SK-N-MC (cell line): ENCODE measurements at regions not wholly inside any gene's neighbourhood (a gene's known extent, or its start where the extent isn't known, plus 50 kb on each side); places are given as distances from the start of the nearest gene placed in this dataset.

Experiments used
- DNase-seq: peaks from one replicate; pipeline ENCODE4 v3.0.0-alpha.2; 2011; ENCODE audit warnings: low read depth, low spot score
- H3K27ac ChIP-seq: fragments of 200-600 bp; sonication (generic); 2 replicates; pipeline ENCODE4 v1.5.1; 2016; ENCODE audit warnings: mixed run types
- H3K36me3 ChIP-seq: fragments of 200-600 bp; sonication (generic); 2 replicates; pipeline ENCODE4 v1.6.1; 2017; ENCODE audit warnings: antibody characterized with exemption, low read length, mixed read lengths; ENCODE audit not compliant: insufficient read depth
- H3K4me3 ChIP-seq: fragments of 200-600 bp; sonication (generic); 2 replicates; pipeline ENCODE4 v1.5.1; 2016
- H3K9ac ChIP-seq: fragments of 200-600 bp; sonication (generic); 2 replicates; pipeline ENCODE4 v1.8.0; 2017; ENCODE audit warnings: mixed run types, mixed read lengths; ENCODE audit not compliant: insufficient read length
- H3K9me3 ChIP-seq: fragments of 200-600 bp; sonication (generic); 2 replicates; pipeline ENCODE4 v1.6.1; 2017; ENCODE audit warnings: low read depth, mild to moderate bottlenecking, antibody characterized with exemption, low read length, moderate library complexity, mixed read lengths
- EZH2 ChIP-seq: fragments of 200-600 bp; sonication (generic); IDR thresholded peaks from one replicate; pipeline ENCODE4 v1.6.1; 2017; ENCODE audit warnings: antibody characterized with exemption
- FOXP2 ChIP-seq: optimal IDR thresholded peaks from 2 replicates; pipeline ENCODE3; 2011; ENCODE audit warnings: mild to moderate bottlenecking, moderate library complexity; ENCODE audit not compliant: insufficient read depth; ENCODE audit errors: extremely low read length, control extremely low read depth
- POLR2AphosphoS5 ChIP-seq: IDR thresholded peaks from 2 replicates; pipeline ENCODE4 v1.6.1; 2012; ENCODE audit warnings: mild to moderate bottlenecking, low read depth, low read length, borderline replicate concordance

GRCh38 chr3:116812949-116813348 is 103.4 kb downstream of the TUSC7 start:
- TF ChIP-seq EZH2 (no peak), POLR2AphosphoS5 (no peak), FOXP2 (no peak)
- no peak for DNase-seq
- H3K9ac ChIP-seq: no peak overlapping the region
- H3K27ac ChIP-seq: no peak overlapping the region
- no peak overlapping the region for H3K4me3 ChIP-seq
- no peaks in the 10 kb centered on the region for H3K36me3 ChIP-seq
- H3K9me3 ChIP-seq: no peaks in the 10 kb centered on the region

GRCh38 chr3:116815321-116815720 is 105.7 kb downstream of the TUSC7 start:
- Histone ChIP-seq H3K9ac (no peak overlapping the region), H3K9me3 (no peaks in the 10 kb centered on the region), H3K27ac (no peak overlapping the region), H3K4me3 (no peak overlapping the region), H3K36me3 (no peaks in the 10 kb centered on the region)
- DNase-seq: no peak
- TF ChIP-seq FOXP2: no peak
- TF ChIP-seq EZH2: no peak
- TF ChIP-seq POLR2AphosphoS5: no peak

DNA sequence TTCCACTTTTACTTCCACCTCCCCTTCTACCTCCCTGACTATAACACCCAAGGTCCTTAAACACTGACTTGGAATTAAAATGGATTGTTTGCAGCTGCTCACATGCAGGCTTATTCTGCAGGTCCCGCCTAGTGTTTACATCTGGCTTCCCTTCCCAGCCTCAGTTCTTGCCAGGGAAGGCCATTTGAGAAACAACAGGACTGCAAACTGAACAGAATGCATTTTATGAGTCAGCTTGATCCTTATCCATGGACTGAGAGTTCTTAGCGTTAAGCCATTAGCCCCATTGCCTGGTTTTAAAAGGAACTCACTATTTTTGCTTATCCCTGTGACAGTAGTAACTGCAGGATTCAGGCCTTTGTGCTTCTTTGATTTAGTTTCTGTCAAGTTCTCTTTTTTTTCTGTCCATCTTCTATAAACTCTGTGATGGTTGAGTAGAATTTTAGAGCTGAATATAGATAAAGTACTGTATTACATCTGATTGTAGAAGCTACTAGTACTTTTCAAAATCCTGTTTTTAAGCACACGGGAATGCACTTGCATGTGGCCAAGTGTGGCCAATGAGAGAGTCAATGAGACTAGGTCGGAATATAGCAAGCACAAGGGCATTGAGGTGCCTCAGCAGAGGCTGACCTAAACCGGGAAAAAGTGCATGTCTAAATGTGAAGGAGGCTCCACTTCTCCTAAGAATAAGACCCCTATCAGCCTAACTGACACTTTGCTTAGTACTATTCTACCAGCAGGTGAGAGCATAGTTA is 106.4 kb downstream of the TUSC7 start:
- Histone ChIP-seq H3K9me3 (no peaks in the 10 kb centered on the region), H3K4me3 (no peak overlapping the region)
- TF ChIP-seq POLR2AphosphoS5: no peak
- TF ChIP-seq FOXP2: no peak
- TF ChIP-seq EZH2: no peak

GRCh38 chr3:116821371-116821770 is 111.8 kb downstream of the TUSC7 start:
- H3K27ac ChIP-seq: no peak overlapping the region
- H3K4me3 ChIP-seq: no peak overlapping the region
- no peak for TF ChIP-seq POLR2AphosphoS5
- TF ChIP-seq EZH2: no peak
- no peak for TF ChIP-seq FOXP2
- DNase-seq: no peak
- H3K36me3 ChIP-seq: no peaks in the 10 kb centered on the region
- H3K9ac ChIP-seq: no peak overlapping the region
- H3K9me3 ChIP-seq: no peaks in the 10 kb centered on the region

More for the DNA sequence above, 106.4 kb downstream of the TUSC7 start:
- no peak for DNase-seq
- no peaks in the 10 kb centered on the region for H3K36me3 ChIP-seq
- no peak overlapping the region for H3K9ac ChIP-seq
- no peak overlapping the region for H3K27ac ChIP-seq

DNA sequence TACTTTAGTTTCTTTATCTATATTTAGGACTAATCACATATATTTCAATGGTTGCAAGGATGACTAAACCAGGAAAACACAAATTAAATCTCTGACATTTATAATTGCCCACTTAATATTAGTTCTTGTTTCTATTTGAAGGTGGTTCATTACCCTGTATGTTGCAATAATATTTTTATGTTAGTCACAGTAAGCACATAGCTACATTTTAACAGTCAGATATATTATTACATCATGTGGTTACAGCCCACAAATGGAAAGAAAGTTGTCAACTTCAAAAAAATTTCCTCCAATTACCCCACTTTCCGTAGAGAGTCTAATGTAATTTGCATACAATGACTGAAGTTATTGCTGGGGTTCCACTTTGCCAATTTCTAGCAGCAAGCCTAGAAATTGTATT is 114.6 kb downstream of the TUSC7 start:
- H3K4me3 ChIP-seq: no peak overlapping the region
- no peak; the same call in 1 of the 2 replicates for TF ChIP-seq POLR2AphosphoS5
- no peak for TF ChIP-seq EZH2
- no peak for TF ChIP-seq FOXP2

GRCh38 chr3:116833202-116833601 is 123.6 kb downstream of the TUSC7 start:
- Histone ChIP-seq H3K9me3 (no peaks in the 10 kb centered on the region), H3K9ac (no peak overlapping the region), H3K36me3 (no peaks in the 10 kb centered on the region), H3K27ac (no peak overlapping the region), H3K4me3 (no peak overlapping the region)
- no peak for TF ChIP-seq POLR2AphosphoS5
- no peak for TF ChIP-seq EZH2
- DNase-seq: no peak

More for the DNA sequence above, 114.6 kb downstream of the TUSC7 start:
- Histone ChIP-seq H3K36me3 (no peaks in the 10 kb centered on the region), H3K9me3 (no peaks in the 10 kb centered on the region), H3K27ac (no peak overlapping the region), H3K9ac (no peak overlapping the region)
- DNase-seq: no peak

DNA sequence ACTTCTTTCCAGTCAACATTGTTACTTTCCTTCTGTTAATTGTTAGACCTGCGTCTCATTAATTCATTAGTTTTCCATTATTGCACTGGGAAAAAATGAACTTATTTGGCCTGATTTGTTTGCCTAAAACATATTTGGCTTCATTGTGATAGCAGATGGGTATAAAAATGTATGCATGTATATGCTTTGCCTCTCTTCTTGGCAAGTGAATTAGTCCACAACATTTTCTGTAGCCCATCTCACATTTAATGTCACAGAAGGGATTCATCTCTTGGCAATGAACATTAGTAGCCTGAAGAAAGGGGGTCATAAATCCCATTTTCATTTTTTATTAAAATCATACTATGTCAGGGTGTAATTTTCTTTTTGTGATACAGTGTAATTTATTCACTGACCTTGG is 125.2 kb downstream of the TUSC7 start:
- H3K9ac ChIP-seq: no peak overlapping the region
- no peaks in the 10 kb centered on the region for H3K9me3 ChIP-seq
- H3K27ac ChIP-seq: no peak overlapping the region
- H3K4me3 ChIP-seq: no peak overlapping the region
- DNase-seq: no peak
- H3K36me3 ChIP-seq: no peaks in the 10 kb centered on the region
- TF ChIP-seq POLR2AphosphoS5: no peak
- TF ChIP-seq EZH2: no peak
- TF ChIP-seq FOXP2: no peak

GRCh38 chr3:116835658-116836057 is 126.1 kb downstream of the TUSC7 start:
- Histone ChIP-seq H3K9me3 (no peaks in the 10 kb centered on the region), H3K9ac (no peak overlapping the region), H3K36me3 (no peaks in the 10 kb centered on the region), H3K27ac (peak overlapping the region; percentile 5; the same call in 1 of the 2 replicates), H3K4me3 (peak overlapping the region; percentile 7; the same call in 1 of the 2 replicates)
- DNase-seq: no peak
- no peak for TF ChIP-seq FOXP2

GRCh38 chr3:116836286-116836685 is 126.7 kb downstream of the TUSC7 start:
- no peak overlapping the region for H3K9ac ChIP-seq
- H3K27ac ChIP-seq: peak overlapping the region; percentile 29; the same call in 1 of the 2 replicates
- peak; percentile 24; the same call in 1 of the 2 replicates for TF ChIP-seq POLR2AphosphoS5
- no peak for TF ChIP-seq EZH2
- no peaks in the 10 kb centered on the region for H3K36me3 ChIP-seq
- peak overlapping the region; percentile 44 for H3K4me3 ChIP-seq
- H3K9me3 ChIP-seq: no peaks in the 10 kb centered on the region
- peak; percentile 75 for DNase-seq
